Neural progenitor cell (in vitro differentiated cells): ENCODE measurements at regions not wholly inside any gene's neighbourhood (a gene's known extent, or its start where the extent isn't known, plus 50 kb on each side); places are given as distances from the start of the nearest gene placed in this dataset.

Experiments
- EZH2 ChIP-seq: fragments of 200-600 bp; sonication (generic); IDR thresholded peaks from 2 replicates; pipeline ENCODE4 v1.6.1; 2017; ENCODE audit warnings: antibody characterized with exemption, mild to moderate bottlenecking, moderate library complexity
- TF ChIP-seq, protein P1 (sequence below): fragments of 200-600 bp; sonication (generic); IDR thresholded peaks from 2 replicates; pipeline ENCODE4 v1.5.1; 2017; ENCODE audit warnings: antibody characterized with exemption, mild to moderate bottlenecking

- TF ChIP-seq, protein P1, sequence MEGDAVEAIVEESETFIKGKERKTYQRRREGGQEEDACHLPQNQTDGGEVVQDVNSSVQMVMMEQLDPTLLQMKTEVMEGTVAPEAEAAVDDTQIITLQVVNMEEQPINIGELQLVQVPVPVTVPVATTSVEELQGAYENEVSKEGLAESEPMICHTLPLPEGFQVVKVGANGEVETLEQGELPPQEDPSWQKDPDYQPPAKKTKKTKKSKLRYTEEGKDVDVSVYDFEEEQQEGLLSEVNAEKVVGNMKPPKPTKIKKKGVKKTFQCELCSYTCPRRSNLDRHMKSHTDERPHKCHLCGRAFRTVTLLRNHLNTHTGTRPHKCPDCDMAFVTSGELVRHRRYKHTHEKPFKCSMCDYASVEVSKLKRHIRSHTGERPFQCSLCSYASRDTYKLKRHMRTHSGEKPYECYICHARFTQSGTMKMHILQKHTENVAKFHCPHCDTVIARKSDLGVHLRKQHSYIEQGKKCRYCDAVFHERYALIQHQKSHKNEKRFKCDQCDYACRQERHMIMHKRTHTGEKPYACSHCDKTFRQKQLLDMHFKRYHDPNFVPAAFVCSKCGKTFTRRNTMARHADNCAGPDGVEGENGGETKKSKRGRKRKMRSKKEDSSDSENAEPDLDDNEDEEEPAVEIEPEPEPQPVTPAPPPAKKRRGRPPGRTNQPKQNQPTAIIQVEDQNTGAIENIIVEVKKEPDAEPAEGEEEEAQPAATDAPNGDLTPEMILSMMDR, result no peak
- no peak for TF ChIP-seq EZH2
Observed at GRCh38 chr5:128877476-128877875, 87.8 kb upstream of the SLC27A6 start.
